ENCODE measurements at regions not wholly inside any gene's neighbourhood (a gene's known extent, or its start where the extent isn't known, plus 50 kb on each side); places are given as distances from the start of the nearest gene placed in this dataset.

DNA sequence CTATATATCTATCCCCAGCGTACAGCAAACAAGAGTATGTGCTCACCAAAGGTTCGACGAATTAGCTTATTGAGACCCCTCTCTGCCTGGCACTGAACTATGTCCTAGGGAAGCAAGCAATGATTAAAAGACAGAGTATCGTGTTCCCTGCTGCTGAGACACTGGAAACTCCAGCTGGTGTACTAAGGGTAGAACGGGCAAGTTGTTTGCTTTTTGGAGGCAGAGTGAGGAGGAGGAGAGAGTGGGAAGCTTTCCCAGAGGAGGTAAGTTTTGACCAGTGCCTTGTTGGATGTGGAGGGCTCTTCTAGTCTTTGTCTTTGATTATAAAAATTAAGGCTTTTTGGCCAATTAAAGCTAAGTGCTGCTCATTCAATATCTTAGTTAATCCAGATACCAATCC, 61.7 kb downstream of the PJA1 start:
- TF ChIP-seq, protein P1, sequence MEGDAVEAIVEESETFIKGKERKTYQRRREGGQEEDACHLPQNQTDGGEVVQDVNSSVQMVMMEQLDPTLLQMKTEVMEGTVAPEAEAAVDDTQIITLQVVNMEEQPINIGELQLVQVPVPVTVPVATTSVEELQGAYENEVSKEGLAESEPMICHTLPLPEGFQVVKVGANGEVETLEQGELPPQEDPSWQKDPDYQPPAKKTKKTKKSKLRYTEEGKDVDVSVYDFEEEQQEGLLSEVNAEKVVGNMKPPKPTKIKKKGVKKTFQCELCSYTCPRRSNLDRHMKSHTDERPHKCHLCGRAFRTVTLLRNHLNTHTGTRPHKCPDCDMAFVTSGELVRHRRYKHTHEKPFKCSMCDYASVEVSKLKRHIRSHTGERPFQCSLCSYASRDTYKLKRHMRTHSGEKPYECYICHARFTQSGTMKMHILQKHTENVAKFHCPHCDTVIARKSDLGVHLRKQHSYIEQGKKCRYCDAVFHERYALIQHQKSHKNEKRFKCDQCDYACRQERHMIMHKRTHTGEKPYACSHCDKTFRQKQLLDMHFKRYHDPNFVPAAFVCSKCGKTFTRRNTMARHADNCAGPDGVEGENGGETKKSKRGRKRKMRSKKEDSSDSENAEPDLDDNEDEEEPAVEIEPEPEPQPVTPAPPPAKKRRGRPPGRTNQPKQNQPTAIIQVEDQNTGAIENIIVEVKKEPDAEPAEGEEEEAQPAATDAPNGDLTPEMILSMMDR (conservative IDR thresholded peaks at IDR 0.05; ENCODE audit: low read depth, low read length), result no peak
- no peak for TF ChIP-seq POLR2A (IDR thresholded peaks at IDR 0.05; ENCODE audit: low read depth, low read length)

Data from IMR-90 (cell line).